ENCODE measurements at regions not wholly inside any gene's neighbourhood (a gene's known extent, or its start where the extent isn't known, plus 50 kb on each side); places are given as distances from the start of the nearest gene placed in this dataset.

DNA sequence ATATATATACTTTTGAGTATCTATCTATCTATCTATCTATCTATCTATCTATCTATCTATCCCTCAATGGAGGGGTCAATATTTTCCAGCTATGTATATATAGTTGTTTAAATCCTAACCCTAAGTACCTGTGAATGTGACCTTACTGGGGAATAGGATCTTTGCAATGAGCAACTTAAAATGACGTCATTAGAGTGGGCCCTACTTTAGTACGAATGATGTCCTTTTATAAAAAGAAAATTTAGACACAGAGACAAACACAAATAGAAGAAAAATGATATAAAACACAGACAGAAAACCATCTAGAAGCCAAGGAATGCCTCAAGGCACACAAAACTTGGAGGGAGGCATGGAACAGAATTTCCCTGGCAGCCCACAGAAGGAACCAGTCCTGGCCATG, 2283.7 kb downstream of the NCAM2 start:
- 100% methylated on average over 1 of the region's 2 CpGs for WGBS (ENCODE audit: insufficient coverage)
- intact Hi-C loops (cut with micrococcal nuclease): no loop called here
- Mint-ChIP-seq H3K4me3 (no peak overlapping the region), H3K9me3 (ENCODE audit: insufficient read depth) (peaks cover 3% of the 10 kb centered on the region), H3K27ac (no peak overlapping the region), H3K4me1 (no peaks in the 10 kb centered on the region), H3K27me3 (no peaks in the 10 kb centered on the region)
- H3K4me3 ChIP-seq (ENCODE audit: control extremely low read depth in 1 of 5, extremely low read depth in 1 of 5, insufficient read depth in 1 of 5, low read depth in 2 of 5, low read length in 4 of 5): no peak overlapping the region
- CTCF ChIA-PET: no interaction called here
- no peak overlapping the region for H2AFZ ChIP-seq (ENCODE audit: insufficient read depth, low read depth, low read length, poor library complexity, severe bottlenecking)
- no peak overlapping the region for H3K4me2 ChIP-seq (replicated peaks; ENCODE audit: low read depth, low read length, poor library complexity, severe bottlenecking)
- no peaks in the 10 kb centered on the region for H3K79me2 ChIP-seq (ENCODE audit: control insufficient read depth, insufficient read depth, low read length)
- H3K36me3 ChIP-seq (replicated peaks in 1 of 2; ENCODE audit: control extremely low read depth in 1 of 2, control insufficient read depth in 1 of 2, extremely low read depth in 1 of 2, insufficient read depth in 2 of 2, low read length in 1 of 2): no peaks in the 10 kb centered on the region
- no peak for ATAC-seq (ENCODE audit: low read depth)
- H3K4me1 ChIP-seq (ENCODE audit: control insufficient read depth in 2 of 2, insufficient read depth in 2 of 2, low read length in 2 of 2): no peaks in the 10 kb centered on the region
- H3K27me3 ChIP-seq (replicated peaks in 1 of 4; ENCODE audit: control extremely low read depth in 1 of 4, control insufficient read depth in 3 of 4, insufficient read depth in 4 of 4, low read length in 3 of 4): no peaks in the 10 kb centered on the region
- H3K27ac ChIP-seq (ENCODE audit: low read length in 2 of 2): no peak overlapping the region
- H3K9me3 ChIP-seq (ENCODE audit: control extremely low read depth in 1 of 3, control insufficient read depth in 2 of 3, insufficient read depth in 1 of 3, low read length in 2 of 3): no peaks in the 10 kb centered on the region
- TF ChIP-seq EZH2 (IDR thresholded peaks at IDR 0.05; ENCODE audit: borderline replicate concordance, insufficient read depth, low read depth, low read length, poor library complexity, severe bottlenecking): no peak
- TF ChIP-seq, protein P1, sequence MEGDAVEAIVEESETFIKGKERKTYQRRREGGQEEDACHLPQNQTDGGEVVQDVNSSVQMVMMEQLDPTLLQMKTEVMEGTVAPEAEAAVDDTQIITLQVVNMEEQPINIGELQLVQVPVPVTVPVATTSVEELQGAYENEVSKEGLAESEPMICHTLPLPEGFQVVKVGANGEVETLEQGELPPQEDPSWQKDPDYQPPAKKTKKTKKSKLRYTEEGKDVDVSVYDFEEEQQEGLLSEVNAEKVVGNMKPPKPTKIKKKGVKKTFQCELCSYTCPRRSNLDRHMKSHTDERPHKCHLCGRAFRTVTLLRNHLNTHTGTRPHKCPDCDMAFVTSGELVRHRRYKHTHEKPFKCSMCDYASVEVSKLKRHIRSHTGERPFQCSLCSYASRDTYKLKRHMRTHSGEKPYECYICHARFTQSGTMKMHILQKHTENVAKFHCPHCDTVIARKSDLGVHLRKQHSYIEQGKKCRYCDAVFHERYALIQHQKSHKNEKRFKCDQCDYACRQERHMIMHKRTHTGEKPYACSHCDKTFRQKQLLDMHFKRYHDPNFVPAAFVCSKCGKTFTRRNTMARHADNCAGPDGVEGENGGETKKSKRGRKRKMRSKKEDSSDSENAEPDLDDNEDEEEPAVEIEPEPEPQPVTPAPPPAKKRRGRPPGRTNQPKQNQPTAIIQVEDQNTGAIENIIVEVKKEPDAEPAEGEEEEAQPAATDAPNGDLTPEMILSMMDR (IDR thresholded peaks at IDR 0.05): no peak
- POLR2A ChIA-PET: no interaction called here
- H4K20me1 ChIP-seq (ENCODE audit: control insufficient read depth, insufficient read depth, low read length, poor library complexity, severe bottlenecking): no peaks in the 10 kb centered on the region
- no peak for DNase-seq
- no peak overlapping the region for H3K9ac ChIP-seq (ENCODE audit: low read length)

DNA sequence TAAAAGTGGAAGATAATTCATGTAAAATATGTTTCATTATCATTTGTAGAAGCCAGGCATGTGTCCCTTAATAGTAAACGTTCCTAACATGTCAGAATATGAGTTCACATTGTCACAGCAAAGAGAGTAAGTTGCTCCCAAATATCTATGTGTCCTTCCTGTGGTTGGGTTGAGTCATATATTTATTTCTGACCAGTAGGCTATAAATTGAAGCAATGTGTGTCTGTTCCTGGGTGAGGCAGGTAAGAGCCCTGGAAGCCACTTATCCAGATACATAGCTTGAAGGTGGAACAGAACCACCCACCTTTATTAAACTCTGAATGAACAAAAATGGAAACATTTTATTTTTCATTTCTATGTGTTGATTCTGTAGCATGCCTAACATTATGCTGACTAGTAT, 2251.6 kb downstream of the NCAM2 start:
- no peaks in the 10 kb centered on the region for H3K4me1 ChIP-seq (ENCODE audit: control insufficient read depth in 2 of 2, insufficient read depth in 2 of 2, low read length in 2 of 2)
- H3K79me2 ChIP-seq (ENCODE audit: control insufficient read depth, insufficient read depth, low read length): no peaks in the 10 kb centered on the region
- no peaks in the 10 kb centered on the region for H3K27me3 ChIP-seq (replicated peaks in 1 of 4; ENCODE audit: control extremely low read depth in 1 of 4, control insufficient read depth in 3 of 4, insufficient read depth in 4 of 4, low read length in 3 of 4)
- no peaks in the 10 kb centered on the region for H4K20me1 ChIP-seq (ENCODE audit: control insufficient read depth, insufficient read depth, low read length, poor library complexity, severe bottlenecking)
- no peaks in the 10 kb centered on the region for H3K9me3 Mint-ChIP-seq (ENCODE audit: insufficient read depth)
- no peak overlapping the region for H2AFZ ChIP-seq (ENCODE audit: insufficient read depth, low read depth, low read length, poor library complexity, severe bottlenecking)
- intact Hi-C loops (cut with micrococcal nuclease): no loop called here
- TF ChIP-seq EZH2 (IDR thresholded peaks at IDR 0.05; ENCODE audit: borderline replicate concordance, insufficient read depth, low read depth, low read length, poor library complexity, severe bottlenecking): no peak
- TF ChIP-seq, protein P1 (IDR thresholded peaks at IDR 0.05): no peak
- no peak overlapping the region for H3K9ac ChIP-seq (ENCODE audit: low read length)
- no peaks in the 10 kb centered on the region for H3K27me3 Mint-ChIP-seq
- no peak overlapping the region for H3K4me3 Mint-ChIP-seq
- H3K4me1 Mint-ChIP-seq: no peaks in the 10 kb centered on the region
- no peak overlapping the region for H3K4me3 ChIP-seq (ENCODE audit: control extremely low read depth in 1 of 5, extremely low read depth in 1 of 5, insufficient read depth in 1 of 5, low read depth in 2 of 5, low read length in 4 of 5)
- H3K9me3 ChIP-seq (ENCODE audit: control extremely low read depth in 1 of 3, control insufficient read depth in 2 of 3, insufficient read depth in 1 of 3, low read length in 2 of 3): no peaks in the 10 kb centered on the region
- ChIA-PET CTCF (no interaction called here), POLR2A (no interaction called here)
- DNase-seq (no peak), ATAC-seq (ENCODE audit: low read depth) (no peak)
- H3K27ac Mint-ChIP-seq: no peak overlapping the region
- WGBS (ENCODE audit: insufficient coverage): no CpG with 5 or more reads among the region's 1 CpG
- no peaks in the 10 kb centered on the region for H3K36me3 ChIP-seq (replicated peaks in 1 of 2; ENCODE audit: control extremely low read depth in 1 of 2, control insufficient read depth in 1 of 2, extremely low read depth in 1 of 2, insufficient read depth in 2 of 2, low read length in 1 of 2)
- no peak overlapping the region for H3K27ac ChIP-seq (ENCODE audit: low read length in 2 of 2)
- no peak overlapping the region for H3K4me2 ChIP-seq (replicated peaks; ENCODE audit: low read depth, low read length, poor library complexity, severe bottlenecking)

Data from B cell (primary cell).